Memory B cell (primary cell): ENCODE measurements at regions not wholly inside any gene's neighbourhood (a gene's known extent, or its start where the extent isn't known, plus 50 kb on each side); places are given as distances from the start of the nearest gene placed in this dataset.
"Not testable (repeated sequence)": the region's sequence is repeated elsewhere in the genome, so short reads cannot be mapped to it uniquely, and the experiment has no call there.

Experiments
- ATAC-seq: fragments of 150-1000 bp; cut with Tn5 transposase; 2 replicates; pipeline ENCODE4 v1.10.0; 2021; ENCODE audit warnings: low read depth, mild to moderate bottlenecking, moderate library complexity
- DNase-seq, 2 donors: peaks; one replicate each; pipeline ENCODE4 v3.0.0; 2022; ENCODE audit warnings: low spot score in 2 of 2
- H3K27ac Mint-ChIP-seq: one replicate; pipeline ENCODE4 v1.8.0; 2022; ENCODE audit warnings: mild to moderate bottlenecking, moderate library complexity, mixed read lengths
- H3K27me3 Mint-ChIP-seq: one replicate; pipeline ENCODE4 v1.8.0; 2022; ENCODE audit warnings: mixed read lengths
- H3K36me3 Mint-ChIP-seq: one replicate; pipeline ENCODE4 v1.8.0; 2022; ENCODE audit warnings: mild to moderate bottlenecking, mixed read lengths
- H3K4me1 Mint-ChIP-seq: one replicate; pipeline ENCODE4 v1.8.0; 2022; ENCODE audit warnings: mixed read lengths
- H3K4me3 Mint-ChIP-seq: one replicate; pipeline ENCODE4 v1.8.0; 2022; ENCODE audit warnings: mild to moderate bottlenecking, moderate library complexity, mixed read lengths
- H3K9me3 Mint-ChIP-seq: one replicate; pipeline ENCODE4 v1.8.0; 2022; ENCODE audit warnings: mixed read lengths

GRCh38 chr10:16020836-16021235, 160.5 kb upstream of the MINDY3 start:
- no peaks in the 10 kb centered on the region for H3K27me3 Mint-ChIP-seq
- ATAC-seq, result no peak
- no peak overlapping the region for H3K27ac Mint-ChIP-seq
- peaks cover 9% of the 10 kb centered on the region for H3K9me3 Mint-ChIP-seq
- no peaks in the 10 kb centered on the region for H3K36me3 Mint-ChIP-seq
- no peak overlapping the region for H3K4me3 Mint-ChIP-seq
- H3K4me1 Mint-ChIP-seq, result no peaks in the 10 kb centered on the region
- no peak for DNase-seq

GRCh38 chr10:16026832-16027231, 166.5 kb upstream of the MINDY3 start:
- not testable (repeated sequence) for H3K9me3 Mint-ChIP-seq, H3K4me1 Mint-ChIP-seq, H3K27me3 Mint-ChIP-seq, H3K27ac Mint-ChIP-seq, DNase-seq, H3K4me3 Mint-ChIP-seq, H3K36me3 Mint-ChIP-seq, ATAC-seq

DNA sequence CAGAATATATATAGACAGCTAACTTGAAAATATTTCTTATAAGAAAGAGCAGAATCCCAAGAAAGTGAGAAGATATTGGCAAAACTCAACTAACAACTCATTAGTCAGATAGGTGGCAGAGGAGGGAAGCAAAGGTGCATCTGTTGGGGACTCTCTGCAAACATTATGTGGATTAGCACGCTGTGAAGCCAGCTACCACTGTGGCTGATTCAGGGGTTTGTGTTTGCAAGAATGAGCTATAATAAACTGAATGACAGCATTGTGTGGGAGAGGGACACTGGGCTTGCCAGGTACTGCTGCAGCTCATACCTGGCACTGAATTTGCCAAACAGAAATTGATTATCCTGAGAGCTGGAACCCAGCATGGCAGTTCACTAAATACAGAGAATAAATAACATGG, 170.3 kb upstream of the MINDY3 start:
- Mint-ChIP-seq H3K4me1 (no peaks in the 10 kb centered on the region), H3K27ac (no peak overlapping the region), H3K27me3 (no peaks in the 10 kb centered on the region), H3K4me3 (no peak overlapping the region), H3K36me3 (no peaks in the 10 kb centered on the region), H3K9me3 (peaks cover 15% of the 10 kb centered on the region)
- ATAC-seq (no peak), DNase-seq (no peak)

- Mint-ChIP-seq H3K4me3 (no peak overlapping the region), H3K27me3 (no peaks in the 10 kb centered on the region), H3K27ac (no peak overlapping the region), H3K36me3 (no peaks in the 10 kb centered on the region), H3K9me3 (no peaks in the 10 kb centered on the region), H3K4me1 (no peaks in the 10 kb centered on the region)
- ATAC-seq, result no peak
- no peak for DNase-seq
Observed at GRCh38 chr10:16049050-16049449, 188.7 kb upstream of the MINDY3 start.

DNA sequence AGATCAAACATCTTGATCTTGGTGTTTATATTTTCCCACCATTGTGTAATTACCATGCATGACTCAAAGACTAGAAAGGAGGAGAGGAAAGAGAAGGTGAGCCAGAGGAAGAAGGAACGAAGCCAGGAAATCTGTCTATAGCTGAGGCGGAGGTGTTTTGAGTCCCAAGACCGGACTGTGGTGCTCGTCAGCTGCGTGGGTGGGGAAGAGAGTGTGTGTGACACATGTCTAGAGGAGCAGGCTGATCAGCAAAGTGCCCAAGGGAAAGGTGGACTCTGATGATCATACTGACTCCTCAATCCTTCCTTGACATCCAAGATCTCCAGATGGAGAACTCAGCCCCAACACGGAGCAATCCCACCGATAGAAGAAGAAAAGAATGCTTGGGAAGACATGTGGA, 189.5 kb upstream of the MINDY3 start:
- DNase-seq, result no peak
- Mint-ChIP-seq H3K27ac (no peak overlapping the region), H3K27me3 (no peaks in the 10 kb centered on the region), H3K9me3 (peaks cover 1% of the 10 kb centered on the region), H3K36me3 (no peaks in the 10 kb centered on the region), H3K4me1 (no peaks in the 10 kb centered on the region), H3K4me3 (no peak overlapping the region)
- no peak for ATAC-seq

DNA sequence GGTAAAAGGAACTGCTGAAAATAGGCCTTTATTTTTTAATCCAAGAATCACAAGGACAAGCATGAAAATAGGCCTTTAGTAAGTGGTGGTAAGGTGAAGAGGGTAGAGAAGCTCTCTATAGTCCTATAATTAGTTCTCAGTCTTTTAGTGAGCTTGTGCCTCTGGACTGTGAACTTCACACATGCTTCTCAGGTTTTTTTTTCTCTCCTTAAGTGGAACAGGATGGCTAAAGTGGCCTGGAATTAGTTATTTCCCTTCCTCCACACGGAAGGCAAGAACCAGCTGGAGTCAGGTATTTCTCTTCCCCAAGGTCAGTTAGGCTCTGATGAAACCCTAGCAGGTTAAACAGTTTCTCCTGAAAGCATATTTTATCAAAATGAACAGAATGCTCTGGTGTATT, 203.0 kb upstream of the MINDY3 start:
- Mint-ChIP-seq H3K36me3 (no peaks in the 10 kb centered on the region), H3K27me3 (no peaks in the 10 kb centered on the region), H3K4me3 (no peak overlapping the region), H3K9me3 (peaks cover 2% of the 10 kb centered on the region), H3K4me1 (no peaks in the 10 kb centered on the region), H3K27ac (no peak overlapping the region)
- ATAC-seq (no peak), DNase-seq (no peak)

- H3K4me3 Mint-ChIP-seq, H3K9me3 Mint-ChIP-seq, H3K4me1 Mint-ChIP-seq, ATAC-seq, H3K36me3 Mint-ChIP-seq, H3K27ac Mint-ChIP-seq, H3K27me3 Mint-ChIP-seq, DNase-seq: not testable (repeated sequence)
Observed at GRCh38 chr10:16083551-16083950, 223.2 kb upstream of the MINDY3 start.

DNA sequence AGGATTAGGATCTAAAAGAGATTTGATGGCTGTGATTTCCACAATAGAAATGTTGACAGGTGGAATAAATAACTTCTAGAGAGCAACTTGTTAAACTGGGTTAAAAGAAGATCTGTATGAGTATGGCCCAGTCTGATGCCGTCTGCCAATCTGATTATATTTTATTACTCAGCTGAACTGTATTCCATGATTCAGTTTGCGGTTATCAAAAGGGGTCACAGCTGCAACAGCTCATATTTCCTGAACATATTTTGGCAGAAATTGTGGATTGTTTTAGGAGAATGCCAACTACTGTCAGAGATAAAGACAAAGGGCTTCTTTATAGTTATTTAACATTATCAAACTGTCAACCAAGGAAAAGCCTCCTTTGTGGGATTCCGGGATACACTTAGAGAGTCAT, 244.8 kb upstream of the MINDY3 start:
- DNase-seq (no peak), ATAC-seq (no peak)
- Mint-ChIP-seq H3K4me1 (no peaks in the 10 kb centered on the region), H3K4me3 (no peak overlapping the region), H3K9me3 (peaks cover 7% of the 10 kb centered on the region), H3K27ac (no peak overlapping the region), H3K36me3 (no peaks in the 10 kb centered on the region), H3K27me3 (no peaks in the 10 kb centered on the region)

DNA sequence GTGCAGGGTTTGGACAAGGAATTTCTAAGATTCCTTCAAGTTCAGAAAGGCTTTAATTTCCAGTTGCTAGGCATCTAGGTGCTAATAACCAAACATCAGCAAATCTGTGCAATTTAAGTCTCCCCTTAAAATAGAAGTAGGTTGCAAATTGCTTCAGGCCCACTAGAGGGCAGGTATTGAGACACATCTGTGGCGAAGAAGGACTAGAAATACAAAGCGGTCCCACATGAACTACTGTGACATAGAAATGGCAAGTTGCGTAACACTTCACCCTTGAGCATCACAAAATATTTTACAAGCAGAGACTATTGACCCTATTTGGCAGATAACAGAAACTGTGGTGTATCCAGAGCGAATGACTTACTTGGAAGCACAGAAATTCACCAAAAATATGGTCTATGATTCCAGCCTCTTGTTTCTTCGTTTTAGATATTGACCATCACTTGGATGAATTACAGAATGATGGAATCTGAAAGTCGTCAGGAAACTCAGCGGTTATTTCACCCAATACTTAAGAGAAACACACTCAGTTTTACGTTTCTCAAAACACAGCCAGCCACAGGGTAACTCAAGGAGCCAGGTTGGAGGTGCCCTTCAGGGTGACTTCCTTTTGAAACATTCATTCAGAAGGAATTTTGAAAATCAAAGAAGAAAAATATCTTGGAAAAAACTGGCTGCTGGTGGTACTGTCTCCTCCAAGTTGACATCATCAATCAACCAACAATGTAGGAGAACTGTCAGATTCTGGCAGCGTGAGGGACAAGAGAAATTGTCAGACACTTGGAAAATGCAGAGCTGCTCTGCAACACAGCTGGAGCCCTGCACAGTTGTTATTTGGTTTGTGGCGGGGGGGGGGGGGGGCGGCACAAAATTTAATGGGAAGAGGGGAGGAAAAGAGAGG, 256.3 kb upstream of the MINDY3 start:
- H3K27me3 Mint-ChIP-seq, result no peaks in the 10 kb centered on the region
- H3K27ac Mint-ChIP-seq, result no peak overlapping the region
- no peaks in the 10 kb centered on the region for H3K36me3 Mint-ChIP-seq
- ATAC-seq, result no peak
- no peak overlapping the region for H3K4me3 Mint-ChIP-seq
- no peaks in the 10 kb centered on the region for H3K9me3 Mint-ChIP-seq
- H3K4me1 Mint-ChIP-seq, result no peaks in the 10 kb centered on the region
- no peak for DNase-seq

GRCh38 chr10:16117305-16117695, 257.0 kb upstream of the MINDY3 start:
- Mint-ChIP-seq H3K36me3 (no peaks in the 10 kb centered on the region), H3K4me3 (no peak overlapping the region), H3K27ac (no peak overlapping the region), H3K4me1 (no peaks in the 10 kb centered on the region), H3K27me3 (no peaks in the 10 kb centered on the region), H3K9me3 (no peaks in the 10 kb centered on the region)
- ATAC-seq (no peak), DNase-seq (no peak)

DNA sequence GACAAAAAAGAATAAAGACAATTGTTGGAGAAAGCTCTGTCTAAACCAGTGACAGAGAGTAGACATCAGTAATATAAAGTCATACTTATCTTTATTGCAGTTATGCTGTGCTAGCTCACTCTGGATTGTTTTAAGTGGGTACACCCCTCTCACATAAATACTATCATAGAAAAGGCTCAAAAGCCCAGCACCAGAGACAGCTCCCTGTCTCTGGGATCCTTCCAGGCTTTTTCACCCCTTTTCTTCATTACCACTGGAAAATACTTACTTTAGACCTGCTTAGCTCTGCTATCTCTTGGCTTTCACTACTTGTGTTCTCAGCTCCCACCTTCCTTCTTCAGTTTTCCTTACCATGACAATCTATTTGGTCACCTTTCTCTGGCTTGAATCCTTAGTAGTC, 259.1 kb upstream of the MINDY3 start:
- no peaks in the 10 kb centered on the region for H3K27me3 Mint-ChIP-seq
- no peak overlapping the region for H3K27ac Mint-ChIP-seq

GRCh38 chr10:16120563-16120962, 260.3 kb upstream of the MINDY3 start:
- ATAC-seq (no peak), DNase-seq (no peak)
- H3K4me1 Mint-ChIP-seq, result no peaks in the 10 kb centered on the region
- H3K27ac Mint-ChIP-seq, result no peak overlapping the region
- H3K4me3 Mint-ChIP-seq, result no peak overlapping the region
- no peaks in the 10 kb centered on the region for H3K36me3 Mint-ChIP-seq
- no peaks in the 10 kb centered on the region for H3K9me3 Mint-ChIP-seq
- H3K27me3 Mint-ChIP-seq, result no peaks in the 10 kb centered on the region

More for the DNA sequence above, 259.1 kb upstream of the MINDY3 start:
- Mint-ChIP-seq H3K4me1 (no peaks in the 10 kb centered on the region), H3K4me3 (no peak overlapping the region), H3K36me3 (no peaks in the 10 kb centered on the region), H3K9me3 (no peaks in the 10 kb centered on the region)
- ATAC-seq (no peak), DNase-seq (no peak)

- Mint-ChIP-seq H3K36me3 (peaks cover 1% of the 10 kb centered on the region), H3K4me1 (no peaks in the 10 kb centered on the region), H3K9me3 (peaks cover 6% of the 10 kb centered on the region), H3K4me3 (no peak overlapping the region), H3K27me3 (no peaks in the 10 kb centered on the region), H3K27ac (no peak overlapping the region)
- ATAC-seq, result no peak
- DNase-seq, result no peak
Observed at GRCh38 chr10:16141499-16141898, 281.2 kb upstream of the MINDY3 start.

DNA sequence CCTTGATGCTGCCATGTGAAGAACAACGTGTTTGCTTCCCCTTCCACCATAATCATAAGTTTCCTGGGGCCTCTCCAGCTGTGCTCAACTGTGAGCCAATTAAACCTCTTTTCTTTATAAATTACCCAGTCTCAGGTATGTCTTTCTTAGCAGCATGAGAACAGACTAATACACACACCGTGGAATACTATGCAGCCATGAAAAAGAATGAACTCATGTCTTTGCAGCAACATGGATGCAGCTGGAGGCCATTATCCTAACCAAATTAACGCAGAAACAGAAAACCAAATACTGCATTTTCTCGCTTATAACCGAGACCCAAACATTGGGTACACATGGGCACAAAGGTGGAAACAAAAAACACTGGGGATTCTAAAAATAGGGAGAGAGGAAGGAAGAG, 286.7 kb upstream of the MINDY3 start:
- Mint-ChIP-seq H3K27ac (no peak overlapping the region), H3K27me3 (no peaks in the 10 kb centered on the region), H3K4me3 (no peak overlapping the region), H3K9me3 (peaks cover 11% of the 10 kb centered on the region), H3K36me3 (no peaks in the 10 kb centered on the region), H3K4me1 (no peaks in the 10 kb centered on the region)
- no peak for DNase-seq
- ATAC-seq, result no peak

DNA sequence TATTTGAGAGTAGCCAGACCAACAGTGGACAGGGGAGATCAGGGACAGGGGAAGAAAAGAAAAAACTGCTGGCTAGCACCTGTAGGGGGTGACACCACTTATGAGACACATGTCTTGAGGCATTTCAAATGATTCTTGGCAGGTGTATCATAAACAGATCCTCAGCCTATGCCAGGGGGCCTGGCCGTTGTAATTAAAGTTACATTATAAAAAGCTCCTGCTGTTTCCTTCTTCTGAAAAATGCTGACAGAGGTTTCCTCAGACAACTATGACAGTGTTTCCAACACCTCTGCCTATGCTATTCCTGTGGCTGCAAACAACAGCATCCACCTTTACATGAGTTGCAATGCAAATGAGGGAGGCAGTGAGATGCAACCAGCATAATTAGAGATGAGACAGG, 281.0 kb upstream of the PTER start:
- Mint-ChIP-seq H3K36me3 (no peaks in the 10 kb centered on the region), H3K27ac (no peak overlapping the region), H3K4me1 (no peaks in the 10 kb centered on the region), H3K9me3 (peaks cover 9% of the 10 kb centered on the region), H3K4me3 (no peak overlapping the region), H3K27me3 (no peaks in the 10 kb centered on the region)
- ATAC-seq (no peak), DNase-seq (no peak)
